SH-SY5Y (cell line): ENCODE measurements at regions not wholly inside any gene's neighbourhood (a gene's known extent, or its start where the extent isn't known, plus 50 kb on each side); places are given as distances from the start of the nearest gene placed in this dataset.

Experiments
- GATA2 ChIP-seq: IDR thresholded peaks from 2 replicates; pipeline ENCODE4 v1.6.1; 2011; ENCODE audit warnings: mild to moderate bottlenecking, low read depth, low read length
- GATA3 ChIP-seq: IDR thresholded peaks from 2 replicates; pipeline ENCODE4 v1.6.1; 2011; ENCODE audit warnings: low read depth, mild to moderate bottlenecking, low read length, moderate library complexity

- TF ChIP-seq GATA2 (no peak), GATA3 (no peak)
Measured at GRCh38 chr22:44623771-44624510, 78.1 kb upstream of the PRR5 start.
